H1 (cell line): ENCODE measurements at regions not wholly inside any gene's neighbourhood (a gene's known extent, or its start where the extent isn't known, plus 50 kb on each side); places are given as distances from the start of the nearest gene placed in this dataset.

ENCODE experiments used
- CTCF ChIA-PET: fragments of 300-600 bp; sonication (Branson Sonifier 250); formaldehyde crosslinking; loops from one replicate; lab custom pipeline; 2021; ENCODE audit not compliant: partially characterized antibody; lab: Charles Lee
- POLR2A ChIA-PET: fragments of 300-600 bp; sonication (Branson Sonifier 250); formaldehyde crosslinking; loops from one replicate; lab custom pipeline; 2021; ENCODE audit warnings: inconsistent platforms; ENCODE audit not compliant: partially characterized antibody; lab: Charles Lee
- DNase-seq, 2 experiments: peaks; one replicate each; pipeline versions ENCODE4 v3.0.0 to v3.0.0-alpha.2; 2010 to 2022; ENCODE audit warnings: low spot score in 2 of 2, low read depth in 1 of 2, mixed read lengths in 1 of 2
- FAIRE-seq: peaks from 2 replicates; lab custom pipeline; 2011; peaks lifted over from hg19 to GRCh38; lab: Jason Lieb, UNC
- H2AFZ ChIP-seq: 2 replicates; pipeline ENCODE4 v1.8.1; 2012; ENCODE audit warnings: low read length, inconsistent platforms
- H2AK5ac ChIP-seq: 2 replicates; pipeline ENCODE4 v1.6.1; 2013; ENCODE audit warnings: low read depth, low read length
- H2BK120ac ChIP-seq: replicated peaks from 2 replicates; pipeline ENCODE3; 2013; ENCODE audit warnings: low read depth, low read length, inconsistent platforms
- H2BK12ac ChIP-seq: 2 replicates; pipeline ENCODE4 v1.6.1; 2013; ENCODE audit warnings: low read depth, low read length
- H2BK15ac ChIP-seq: 2 replicates; pipeline ENCODE4 v1.6.1; 2013; ENCODE audit warnings: low read length
- H2BK20ac ChIP-seq: 2 replicates; pipeline ENCODE4 v1.6.1; 2013; ENCODE audit warnings: low read length
- H2BK5ac ChIP-seq: 2 replicates; pipeline ENCODE4 v1.6.1; 2013; ENCODE audit warnings: low read depth, low read length
- H3K14ac ChIP-seq: 2 replicates; pipeline ENCODE4 v1.6.1; 2013; ENCODE audit warnings: inconsistent platforms; ENCODE audit not compliant: insufficient read length
- H3K18ac ChIP-seq: 2 replicates; pipeline ENCODE4 v1.6.1; 2013; ENCODE audit warnings: low read length; ENCODE audit errors: extremely low read depth
- H3K23ac ChIP-seq: 2 replicates; pipeline ENCODE4 v1.6.1; 2013; ENCODE audit warnings: inconsistent platforms; ENCODE audit not compliant: insufficient read length
- H3K23me2 ChIP-seq: 2 replicates; pipeline ENCODE4 v1.6.1; 2013; ENCODE audit warnings: low read depth, low read length
- H3K27ac ChIP-seq: 2 replicates; pipeline ENCODE4 v1.6.1; 2011; ENCODE audit warnings: low read depth, low read length, inconsistent platforms
- H3K27me3 ChIP-seq, 4 experiments: replicated peaks in 1 of 4; 1 replicate in 1 of 4; 2 replicates in 3 of 4; pipeline versions ENCODE4 v1.6.1 to v1.8.1; 2011 to 2013; ENCODE audit warnings: low read length in 3 of 4, mild to moderate bottlenecking in 3 of 4, inconsistent platforms in 2 of 4, mixed read lengths in 2 of 4, moderate library complexity in 1 of 4; ENCODE audit not compliant: control insufficient read depth in 3 of 4, insufficient read depth in 3 of 4; ENCODE audit errors: extremely low read depth in 1 of 4
- H3K36me3 ChIP-seq, 4 experiments: 2 replicates each; pipeline versions ENCODE4 v1.6.1 to v1.8.1; 2011 to 2013; ENCODE audit warnings: mild to moderate bottlenecking in 4 of 4, low read length in 3 of 4, moderate library complexity in 2 of 4, control low read depth in 1 of 4, inconsistent platforms in 1 of 4; ENCODE audit not compliant: insufficient read depth in 4 of 4, control insufficient read depth in 2 of 4
- H3K4ac ChIP-seq: replicated peaks from 2 replicates; pipeline ENCODE3; 2013; ENCODE audit warnings: low read length, low read depth, mixed read lengths, inconsistent platforms; ENCODE audit not compliant: insufficient read length
- H3K4me1 ChIP-seq, 4 experiments: replicated peaks in 1 of 4; 1 replicate in 1 of 4; 2 replicates in 3 of 4; pipeline versions ENCODE4 v1.6.1 to v1.8.1; 2011 to 2013; ENCODE audit warnings: low read length in 3 of 4, inconsistent platforms in 2 of 4, mixed read lengths in 1 of 4; ENCODE audit not compliant: insufficient read depth in 4 of 4, control insufficient read depth in 3 of 4
- H3K4me2 ChIP-seq, 2 experiments: 2 replicates each; pipeline versions ENCODE4 v1.6.1 to v1.8.1; 2011 to 2013; ENCODE audit warnings: low read depth in 2 of 2, low read length in 2 of 2, control low read depth in 1 of 2, inconsistent platforms in 1 of 2, mild to moderate bottlenecking in 1 of 2; ENCODE audit not compliant: insufficient read depth in 1 of 2
- H3K4me3 ChIP-seq, 4 experiments: fragments of 200-600, 300-600 bp in 1 of 4; sonication (generic), shearing (Covaris generic), sonication (Bioruptor Twin) in 1 of 4; 2 replicates each; pipeline versions ENCODE4 v1.5.1 to v1.8.1; 2011 to 2016; ENCODE audit warnings: low read length in 4 of 4, low read depth in 3 of 4, control low read depth in 2 of 4, inconsistent platforms in 2 of 4, mild to moderate bottlenecking in 2 of 4, mixed read lengths in 1 of 4, moderate library complexity in 1 of 4; ENCODE audit not compliant: insufficient read depth in 2 of 4; ENCODE audit errors: extremely low read depth in 1 of 4
- H3K56ac ChIP-seq: replicated peaks from 2 replicates; pipeline ENCODE3; 2013; ENCODE audit warnings: low read depth, mild to moderate bottlenecking, mixed read lengths, low read length, inconsistent platforms; ENCODE audit not compliant: insufficient read length
- H3K79me1 ChIP-seq: 2 replicates; pipeline ENCODE4 v1.6.1; 2013; ENCODE audit warnings: low read depth, low read length, control low read depth
- H3K79me2 ChIP-seq, 2 experiments: 2 replicates each; pipeline versions ENCODE4 v1.6.1 to v1.8.1; 2012 to 2013; ENCODE audit warnings: low read length in 2 of 2, mild to moderate bottlenecking in 2 of 2, inconsistent platforms in 1 of 2; ENCODE audit not compliant: insufficient read depth in 2 of 2, control insufficient read depth in 1 of 2
- H3K9ac ChIP-seq, 4 experiments: replicated peaks in 1 of 4; 1 replicate in 1 of 4; 2 replicates in 3 of 4; pipeline versions ENCODE4 v1.6.1 to v1.8.1; 2011 to 2013; ENCODE audit warnings: low read depth in 3 of 4, low read length in 3 of 4, control low read depth in 2 of 4, mild to moderate bottlenecking in 2 of 4, moderate library complexity in 2 of 4, inconsistent platforms in 1 of 4; ENCODE audit errors: extremely low read depth in 1 of 4
- H3K9me3 ChIP-seq, 2 experiments: 2 replicates each; pipeline versions ENCODE4 v1.6.1 to v1.8.1; 2012 to 2013; ENCODE audit warnings: mild to moderate bottlenecking in 2 of 2, moderate library complexity in 2 of 2, control low read depth in 1 of 2, inconsistent platforms in 1 of 2, low read depth in 1 of 2, low read length in 1 of 2, mixed read lengths in 1 of 2; ENCODE audit not compliant: insufficient read depth in 2 of 2
- H4K20me1 ChIP-seq, 2 experiments: replicated peaks in 1 of 2; 2 replicates each; pipeline versions ENCODE3 to v1.8.1; 2011 to 2013; ENCODE audit warnings: inconsistent platforms in 2 of 2, low read length in 2 of 2, mild to moderate bottlenecking in 1 of 2; ENCODE audit not compliant: insufficient read depth in 2 of 2, control insufficient read depth in 1 of 2
- H4K5ac ChIP-seq: 2 replicates; pipeline ENCODE4 v1.6.1; 2013; ENCODE audit warnings: low read length, low read depth, mixed read lengths, inconsistent platforms; ENCODE audit not compliant: insufficient read length
- H4K8ac ChIP-seq: 2 replicates; pipeline ENCODE4 v1.8.0; 2013; ENCODE audit warnings: mild to moderate bottlenecking, moderate library complexity, low read length, inconsistent platforms; ENCODE audit not compliant: insufficient read depth; ENCODE audit errors: extremely low read depth
- H4K91ac ChIP-seq: replicated peaks from 2 replicates; pipeline ENCODE3; 2013; ENCODE audit warnings: low read length, mixed read lengths, inconsistent platforms; ENCODE audit not compliant: insufficient read length
- ATF2 ChIP-seq: IDR thresholded peaks from 2 replicates; pipeline ENCODE4 v1.6.1; 2012; ENCODE audit warnings: low read length, inconsistent platforms
- BRCA1 ChIP-seq: IDR thresholded peaks from 2 replicates; pipeline ENCODE4 v1.6.1; 2012; ENCODE audit warnings: low read depth, low read length, improper control_type of control experiment
- CEBPB ChIP-seq: IDR thresholded peaks from 2 replicates; pipeline ENCODE4 v1.6.1; 2012; ENCODE audit warnings: low read depth, low read length
- CTBP2 ChIP-seq: IDR thresholded peaks from 2 replicates; pipeline ENCODE4 v1.7.0; 2011; ENCODE audit warnings: borderline replicate concordance, mild to moderate bottlenecking, moderate library complexity, mixed read lengths, low read length; ENCODE audit not compliant: insufficient read depth, insufficient read length
- EP300 ChIP-seq, 2 experiments: IDR thresholded peaks; 1 replicate in 1 of 2; 2 replicates in 1 of 2; pipeline ENCODE4 v1.6.1; 2011 to 2012; ENCODE audit warnings: low read depth in 2 of 2, low read length in 2 of 2, mild to moderate bottlenecking in 2 of 2, borderline replicate concordance in 1 of 2, inconsistent platforms in 1 of 2, moderate library complexity in 1 of 2
- FOSL1 ChIP-seq: IDR thresholded peaks from 2 replicates; pipeline ENCODE4 v1.6.1; 2011; ENCODE audit warnings: mild to moderate bottlenecking, low read depth, low read length, moderate library complexity; ENCODE audit not compliant: insufficient read depth
- POLR2A ChIP-seq, 2 experiments: IDR thresholded peaks; 1 replicate in 1 of 2; 2 replicates in 1 of 2; pipeline ENCODE4 v1.6.1; 2011; ENCODE audit warnings: low read depth in 2 of 2, low read length in 2 of 2, mild to moderate bottlenecking in 2 of 2; ENCODE audit errors: control extremely low read depth in 1 of 2
- POU5F1 ChIP-seq: IDR thresholded peaks from 2 replicates; pipeline ENCODE4 v1.6.1; 2011; ENCODE audit warnings: low read depth, mild to moderate bottlenecking, low read length, moderate library complexity
- RNF2 ChIP-seq: fragments of 200-900, 300-1000 bp; sonication (generic); IDR thresholded peaks from 2 replicates; pipeline ENCODE4 v1.7.1; 2016; ENCODE audit warnings: borderline replicate concordance, low read depth, mild to moderate bottlenecking, antibody characterized with exemption, low read length; ENCODE audit not compliant: poor library complexity, severe bottlenecking; ENCODE audit errors: missing control alignments
- SP1 ChIP-seq: IDR thresholded peaks from 2 replicates; pipeline ENCODE4 v1.6.1; 2011; ENCODE audit warnings: low read depth, low read length
- SRF ChIP-seq: IDR thresholded peaks from 2 replicates; pipeline ENCODE4 v1.6.1; 2011; ENCODE audit warnings: mild to moderate bottlenecking, low read depth, low read length, moderate library complexity
- TAF1 ChIP-seq: IDR thresholded peaks from 2 replicates; pipeline ENCODE4 v1.6.1; 2011; ENCODE audit warnings: mild to moderate bottlenecking, low read depth, low read length
- TAF7 ChIP-seq: optimal IDR thresholded peaks from 2 replicates; pipeline ENCODE3; 2011; ENCODE audit warnings: low read depth, mild to moderate bottlenecking, inconsistent platforms, low read length, moderate library complexity, borderline replicate concordance
- WGBS, 2 experiments: shearing (Covaris generic) in 1 of 2; methylation state at CpG; one replicate each; pipeline versions ENCODE4 v1.1.6 to v1.1.7; 2013 to 2015; ENCODE audit warnings: low lambda C conversion rate in 2 of 2, mixed read lengths in 2 of 2, inconsistent platforms in 1 of 2, low coverage in 1 of 2, missing lambda C conversion rate in 1 of 2; ENCODE audit not compliant: insufficient replicate concordance in 2 of 2, insufficient coverage in 1 of 2, insufficient read length in 1 of 2; ENCODE audit errors: extremely low coverage in 1 of 2, missing lambda C conversion rate in 1 of 2; 5-methylcytosine and 5-hydroxymethylcytosine counted together

GRCh38 chr13:58852076-58852475, 1220.5 kb downstream of the PCDH17 start:
- Histone ChIP-seq H3K4me1 (no peaks in the 10 kb centered on the region), H3K4me2 (no peak overlapping the region), H3K27me3 (no peaks in the 10 kb centered on the region), H2BK120ac (no peak overlapping the region), H3K56ac (no peak overlapping the region), H3K4ac (no peak overlapping the region), H2AK5ac (no peak overlapping the region), H3K79me2 (no peaks in the 10 kb centered on the region), H2BK5ac (no peak overlapping the region), H3K79me1 (no peaks in the 10 kb centered on the region), H4K8ac (no peak overlapping the region), H4K20me1 (no peaks in the 10 kb centered on the region), H3K23ac (no peak overlapping the region), H2BK15ac (no peak overlapping the region), H3K36me3 (no peaks in the 10 kb centered on the region), H3K14ac (no peak overlapping the region), H3K9ac (no peak overlapping the region), H3K4me3 (no peak overlapping the region), H3K23me2 (no peaks in the 10 kb centered on the region), H3K27ac (no peak overlapping the region), H4K5ac (no peak overlapping the region), H2AFZ (no peak overlapping the region), H3K18ac (no peak overlapping the region), H2BK20ac (no peak overlapping the region), H4K91ac (no peak overlapping the region), H3K9me3 (no peaks in the 10 kb centered on the region), H2BK12ac (no peak overlapping the region)
- ChIA-PET POLR2A (interaction anchor here (0.8 kb wide), 1 partner anchor 34 kb away, joined by 3 read pairs; no protein-coding TSS in a partner anchor), CTCF (no interaction called here)
- WGBS, 2 experiments = 64% methylated on average over 1 of the region's 1 CpG; no CpG with 5 or more reads in 1 of the 2 experiments
- DNase-seq = no peak
- FAIRE-seq = no peak
- TF ChIP-seq BRCA1 (no peak), POU5F1 (no peak), TAF1 (no peak), CEBPB (no peak), SP1 (no peak), ATF2 (no peak), TAF7 (no peak), RNF2 (no peak), POLR2A (IDR thresholded peaks at IDR 0.05; ENCODE audit: control extremely low read depth in 1 of 2, low read depth in 2 of 2, low read length in 2 of 2) (no peak), SRF (no peak), FOSL1 (no peak), EP300 (IDR thresholded peaks at IDR 0.05; ENCODE audit: borderline replicate concordance in 1 of 2, low read depth in 2 of 2, low read length in 2 of 2) (no peak), CTBP2 (no peak)
